HepG2 (cell line): ENCODE measurements at regions not wholly inside any gene's neighbourhood (a gene's known extent, or its start where the extent isn't known, plus 50 kb on each side); places are given as distances from the start of the nearest gene placed in this dataset.

Experiments used
- ARNTL ChIP-seq: sonication (generic); formaldehyde crosslinking; IDR thresholded peaks from 2 replicates; pipeline ENCODE4 v1.4.0; 2020; ENCODE audit warnings: mild to moderate bottlenecking, missing genetic modification reagents
- TBP ChIP-seq: sonication (generic); formaldehyde crosslinking; IDR thresholded peaks from 2 replicates; pipeline ENCODE4 v1.5.0; 2020; ENCODE audit warnings: missing genetic modification reagents
- ZNF552 ChIP-seq: sonication (generic); formaldehyde crosslinking; IDR thresholded peaks from 2 replicates; pipeline ENCODE4 v1.9.0; 2022; ENCODE audit warnings: missing genetic modification reagents, mild to moderate bottlenecking, borderline replicate concordance
- ZNF788 ChIP-seq: sonication (generic); formaldehyde crosslinking; IDR thresholded peaks from 2 replicates; pipeline ENCODE4 v1.5.0; 2020; ENCODE audit warnings: mild to moderate bottlenecking, missing genetic modification reagents, borderline replicate concordance
- TF ChIP-seq, protein P1 (sequence below): sonication (generic); formaldehyde crosslinking; IDR thresholded peaks from 2 replicates; pipeline ENCODE4 v1.5.0; 2020; ENCODE audit warnings: missing genetic modification reagents
- TF ChIP-seq, protein P2 (sequence below): sonication (generic); formaldehyde crosslinking; IDR thresholded peaks from 2 replicates; pipeline ENCODE4 v1.5.0; 2020; ENCODE audit warnings: mild to moderate bottlenecking, missing genetic modification reagents, borderline replicate concordance
- TF ChIP-seq, protein P3 (sequence below): sonication (generic); formaldehyde crosslinking; IDR thresholded peaks from 2 replicates; pipeline ENCODE4 v1.5.1; 2020; ENCODE audit warnings: mild to moderate bottlenecking, missing genetic modification reagents, borderline replicate concordance
- TF ChIP-seq, protein P4 (sequence below): IDR thresholded peaks from 2 replicates; pipeline ENCODE4 v1.6.1; 2016; ENCODE audit warnings: control low read depth

DNA sequence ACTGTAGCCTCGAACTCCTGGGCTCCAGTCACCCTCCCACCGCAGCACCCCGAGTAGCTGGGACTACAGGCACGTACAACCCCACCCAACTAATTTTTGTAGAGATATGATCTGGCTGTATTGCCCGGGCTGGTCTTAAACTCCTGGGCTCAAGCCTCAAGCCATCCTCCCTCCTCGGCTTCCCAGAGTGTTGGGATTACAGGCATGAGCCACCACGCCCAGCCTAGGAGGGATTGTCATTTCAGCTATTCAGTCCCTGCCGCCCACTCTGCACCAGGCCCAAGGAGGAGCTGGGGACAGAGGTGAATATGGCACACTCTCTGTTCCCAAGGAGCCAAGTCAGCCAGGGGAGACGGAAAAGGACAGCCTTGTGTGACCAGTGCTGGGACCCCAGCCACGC, 256.2 kb downstream of the PARN start (continued):
- TF ChIP-seq, protein P1, sequence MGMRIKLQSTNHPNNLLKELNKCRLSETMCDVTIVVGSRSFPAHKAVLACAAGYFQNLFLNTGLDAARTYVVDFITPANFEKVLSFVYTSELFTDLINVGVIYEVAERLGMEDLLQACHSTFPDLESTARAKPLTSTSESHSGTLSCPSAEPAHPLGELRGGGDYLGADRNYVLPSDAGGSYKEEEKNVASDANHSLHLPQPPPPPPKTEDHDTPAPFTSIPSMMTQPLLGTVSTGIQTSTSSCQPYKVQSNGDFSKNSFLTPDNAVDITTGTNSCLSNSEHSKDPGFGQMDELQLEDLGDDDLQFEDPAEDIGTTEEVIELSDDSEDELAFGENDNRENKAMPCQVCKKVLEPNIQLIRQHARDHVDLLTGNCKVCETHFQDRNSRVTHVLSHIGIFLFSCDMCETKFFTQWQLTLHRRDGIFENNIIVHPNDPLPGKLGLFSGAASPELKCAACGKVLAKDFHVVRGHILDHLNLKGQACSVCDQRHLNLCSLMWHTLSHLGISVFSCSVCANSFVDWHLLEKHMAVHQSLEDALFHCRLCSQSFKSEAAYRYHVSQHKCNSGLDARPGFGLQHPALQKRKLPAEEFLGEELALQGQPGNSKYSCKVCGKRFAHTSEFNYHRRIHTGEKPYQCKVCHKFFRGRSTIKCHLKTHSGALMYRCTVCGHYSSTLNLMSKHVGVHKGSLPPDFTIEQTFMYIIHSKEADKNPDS (CRISPR knock-in tag), result no peak
- no peak for TF ChIP-seq TBP (CRISPR knock-in tag)
- no peak for TF ChIP-seq ZNF788
- TF ChIP-seq, protein P2, sequence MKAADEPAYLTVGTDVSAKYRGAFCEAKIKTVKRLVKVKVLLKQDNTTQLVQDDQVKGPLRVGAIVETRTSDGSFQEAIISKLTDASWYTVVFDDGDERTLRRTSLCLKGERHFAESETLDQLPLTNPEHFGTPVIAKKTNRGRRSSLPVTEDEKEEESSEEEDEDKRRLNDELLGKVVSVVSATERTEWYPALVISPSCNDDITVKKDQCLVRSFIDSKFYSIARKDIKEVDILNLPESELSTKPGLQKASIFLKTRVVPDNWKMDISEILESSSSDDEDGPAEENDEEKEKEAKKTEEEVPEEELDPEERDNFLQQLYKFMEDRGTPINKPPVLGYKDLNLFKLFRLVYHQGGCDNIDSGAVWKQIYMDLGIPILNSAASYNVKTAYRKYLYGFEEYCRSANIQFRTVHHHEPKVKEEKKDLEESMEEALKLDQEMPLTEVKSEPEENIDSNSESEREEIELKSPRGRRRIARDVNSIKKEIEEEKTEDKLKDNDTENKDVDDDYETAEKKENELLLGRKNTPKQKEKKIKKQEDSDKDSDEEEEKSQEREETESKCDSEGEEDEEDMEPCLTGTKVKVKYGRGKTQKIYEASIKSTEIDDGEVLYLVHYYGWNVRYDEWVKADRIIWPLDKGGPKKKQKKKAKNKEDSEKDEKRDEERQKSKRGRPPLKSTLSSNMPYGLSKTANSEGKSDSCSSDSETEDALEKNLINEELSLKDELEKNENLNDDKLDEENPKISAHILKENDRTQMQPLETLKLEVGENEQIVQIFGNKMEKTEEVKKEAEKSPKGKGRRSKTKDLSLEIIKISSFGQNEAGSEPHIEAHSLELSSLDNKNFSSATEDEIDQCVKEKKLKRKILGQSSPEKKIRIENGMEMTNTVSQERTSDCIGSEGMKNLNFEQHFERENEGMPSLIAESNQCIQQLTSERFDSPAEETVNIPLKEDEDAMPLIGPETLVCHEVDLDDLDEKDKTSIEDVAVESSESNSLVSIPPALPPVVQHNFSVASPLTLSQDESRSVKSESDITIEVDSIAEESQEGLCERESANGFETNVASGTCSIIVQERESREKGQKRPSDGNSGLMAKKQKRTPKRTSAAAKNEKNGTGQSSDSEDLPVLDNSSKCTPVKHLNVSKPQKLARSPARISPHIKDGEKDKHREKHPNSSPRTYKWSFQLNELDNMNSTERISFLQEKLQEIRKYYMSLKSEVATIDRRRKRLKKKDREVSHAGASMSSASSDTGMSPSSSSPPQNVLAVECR (CRISPR knock-in tag), result 0 out of 2 replicates have a peak, but pooled peaks have one; percentile 21
- TF ChIP-seq ARNTL (CRISPR knock-in tag), result no peak
- TF ChIP-seq, protein P3, sequence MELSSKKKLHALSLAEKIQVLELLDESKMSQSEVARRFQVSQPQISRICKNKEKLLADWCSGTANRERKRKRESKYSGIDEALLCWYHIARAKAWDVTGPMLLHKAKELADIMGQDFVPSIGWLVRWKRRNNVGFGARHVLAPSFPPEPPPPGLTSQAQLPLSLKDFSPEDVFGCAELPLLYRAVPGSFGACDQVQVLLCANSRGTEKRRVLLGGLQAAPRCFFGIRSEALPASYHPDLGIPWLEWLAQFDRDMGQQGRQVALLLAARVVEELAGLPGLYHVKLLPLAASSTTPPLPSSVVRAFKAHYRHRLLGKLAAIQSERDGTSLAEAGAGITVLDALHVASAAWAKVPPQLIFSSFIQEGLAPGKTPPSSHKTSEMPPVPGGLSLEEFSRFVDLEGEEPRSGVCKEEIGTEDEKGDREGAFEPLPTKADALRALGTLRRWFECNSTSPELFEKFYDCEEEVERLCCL (CRISPR knock-in tag), result no peak
- TF ChIP-seq, protein P4, sequence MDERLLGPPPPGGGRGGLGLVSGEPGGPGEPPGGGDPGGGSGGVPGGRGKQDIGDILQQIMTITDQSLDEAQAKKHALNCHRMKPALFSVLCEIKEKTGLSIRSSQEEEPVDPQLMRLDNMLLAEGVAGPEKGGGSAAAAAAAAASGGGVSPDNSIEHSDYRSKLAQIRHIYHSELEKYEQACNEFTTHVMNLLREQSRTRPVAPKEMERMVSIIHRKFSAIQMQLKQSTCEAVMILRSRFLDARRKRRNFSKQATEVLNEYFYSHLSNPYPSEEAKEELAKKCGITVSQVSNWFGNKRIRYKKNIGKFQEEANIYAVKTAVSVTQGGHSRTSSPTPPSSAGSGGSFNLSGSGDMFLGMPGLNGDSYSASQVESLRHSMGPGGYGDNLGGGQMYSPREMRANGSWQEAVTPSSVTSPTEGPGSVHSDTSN, result no peak
- TF ChIP-seq ZNF552 (CRISPR knock-in tag), result no peak
- TF ChIP-seq, all 625 proteins: peak for 11
